Mesenchymal stem cell (in vitro differentiated cells and primary cell): ENCODE measurements at regions not wholly inside any gene's neighbourhood (a gene's known extent, or its start where the extent isn't known, plus 50 kb on each side); places are given as distances from the start of the nearest gene placed in this dataset.

Experiments
- DNase-seq: peaks from one replicate; pipeline ENCODE4 v3.0.0-alpha.2; 2013
- H2AFZ ChIP-seq: one replicate; pipeline ENCODE4 v1.6.1; 2013; ENCODE audit warnings: low read depth, mild to moderate bottlenecking, control low read depth, inconsistent platforms, low read length, moderate library complexity
- H2AK5ac ChIP-seq: 2 replicates; pipeline ENCODE4 v1.6.1; 2013; ENCODE audit warnings: low read length, moderate library complexity, mild to moderate bottlenecking, inconsistent platforms; ENCODE audit not compliant: severe bottlenecking
- H2BK120ac ChIP-seq: one replicate; pipeline ENCODE4 v1.6.1; 2013; ENCODE audit warnings: low read depth, mild to moderate bottlenecking, inconsistent platforms, low read length, moderate library complexity
- H2BK12ac ChIP-seq, 2 experiments: one replicate each; pipeline ENCODE4 v1.6.1; 2013; ENCODE audit warnings: inconsistent platforms in 2 of 2, low read length in 2 of 2, mild to moderate bottlenecking in 2 of 2, moderate library complexity in 2 of 2, control low read depth in 1 of 2
- H2BK15ac ChIP-seq: one replicate; pipeline ENCODE4 v1.6.1; 2013; ENCODE audit warnings: mild to moderate bottlenecking, low read depth, inconsistent platforms; ENCODE audit not compliant: poor library complexity, severe bottlenecking
- H2BK5ac ChIP-seq: 2 replicates; pipeline ENCODE4 v1.6.1; 2013; ENCODE audit warnings: low read depth, mild to moderate bottlenecking, low read length, control low read depth, inconsistent platforms; ENCODE audit not compliant: poor library complexity, severe bottlenecking
- H3K14ac ChIP-seq, 2 experiments: one replicate each; pipeline ENCODE4 v1.6.1; 2013; ENCODE audit warnings: inconsistent platforms in 2 of 2, low read length in 2 of 2, control low read depth in 1 of 2, mild to moderate bottlenecking in 1 of 2, moderate library complexity in 1 of 2
- H3K18ac ChIP-seq, 2 experiments: one replicate each; pipeline ENCODE4 v1.6.1; 2013; ENCODE audit warnings: inconsistent platforms in 2 of 2, low read length in 2 of 2, control low read depth in 1 of 2, low read depth in 1 of 2, mild to moderate bottlenecking in 1 of 2
- H3K23ac ChIP-seq, 2 experiments: one replicate each; pipeline ENCODE4 v1.6.1; 2013; ENCODE audit warnings: inconsistent platforms in 2 of 2, low read length in 2 of 2, mild to moderate bottlenecking in 2 of 2, moderate library complexity in 2 of 2, control low read depth in 1 of 2
- H3K27ac ChIP-seq: 2 replicates; pipeline ENCODE4 v1.5.1; 2013; ENCODE audit warnings: mild to moderate bottlenecking, moderate library complexity, low read length, control low read depth, inconsistent platforms; ENCODE audit not compliant: poor library complexity, severe bottlenecking
- H3K27me3 ChIP-seq, 2 experiments: 2 replicates each; pipeline versions ENCODE4 v1.6.1 to v1.7.0; 2013; ENCODE audit warnings: low read length in 2 of 2, mild to moderate bottlenecking in 2 of 2, moderate library complexity in 2 of 2, control low read depth in 1 of 2, inconsistent platforms in 1 of 2; ENCODE audit not compliant: control insufficient read depth in 1 of 2, insufficient read depth in 1 of 2
- H3K36me3 ChIP-seq, 2 experiments: 2 replicates each; pipeline versions ENCODE4 v1.6.1 to v1.7.0; 2013; ENCODE audit warnings: low read length in 2 of 2, control low read depth in 1 of 2, inconsistent platforms in 1 of 2, low read depth in 1 of 2, mild to moderate bottlenecking in 1 of 2; ENCODE audit not compliant: insufficient read depth in 2 of 2, control insufficient read depth in 1 of 2
- H3K4ac ChIP-seq, 2 experiments: one replicate each; pipeline ENCODE4 v1.6.1; 2013; ENCODE audit warnings: inconsistent platforms in 2 of 2, low read length in 2 of 2, mild to moderate bottlenecking in 2 of 2, moderate library complexity in 2 of 2, control low read depth in 1 of 2, low read depth in 1 of 2
- H3K4me1 ChIP-seq: 2 replicates; pipeline ENCODE4 v1.6.1; 2013; ENCODE audit warnings: low read depth, low read length, control low read depth; ENCODE audit not compliant: control insufficient read depth, insufficient read depth
- H3K4me2 ChIP-seq: 2 replicates; pipeline ENCODE4 v1.6.1; 2013; ENCODE audit warnings: low read length, mild to moderate bottlenecking, inconsistent platforms; ENCODE audit not compliant: poor library complexity, severe bottlenecking
- H3K4me3 ChIP-seq, 2 experiments: 2 replicates each; pipeline versions ENCODE4 v1.5.1 to v1.7.0; 2013; ENCODE audit warnings: low read length in 2 of 2, mild to moderate bottlenecking in 2 of 2, control low read depth in 1 of 2, low read depth in 1 of 2; ENCODE audit not compliant: insufficient read depth in 1 of 2
- H3K79me1 ChIP-seq: replicated peaks from 2 replicates; pipeline ENCODE4 v1.6.1; 2013; ENCODE audit warnings: mild to moderate bottlenecking, control low read depth, low read length, inconsistent platforms; ENCODE audit not compliant: poor library complexity, severe bottlenecking
- H3K9ac ChIP-seq: 2 replicates; pipeline ENCODE4 v1.7.0; 2013; ENCODE audit warnings: mild to moderate bottlenecking, low read length, moderate library complexity
- H3K9me3 ChIP-seq: 2 replicates; pipeline ENCODE4 v1.7.0; 2013; ENCODE audit warnings: mild to moderate bottlenecking, low read length; ENCODE audit not compliant: control insufficient read depth
- H4K8ac ChIP-seq: one replicate; pipeline ENCODE4 v1.6.1; 2013; ENCODE audit warnings: inconsistent platforms, mild to moderate bottlenecking, low read length, moderate library complexity
- H4K91ac ChIP-seq: one replicate; pipeline ENCODE4 v1.6.1; 2013; ENCODE audit warnings: mild to moderate bottlenecking, low read length, inconsistent platforms
- WGBS: methylation state at CpG from one replicate; pipeline ENCODE4 v1.1.7; 2013; ENCODE audit warnings: mixed read lengths; 5-methylcytosine and 5-hydroxymethylcytosine counted together

DNA sequence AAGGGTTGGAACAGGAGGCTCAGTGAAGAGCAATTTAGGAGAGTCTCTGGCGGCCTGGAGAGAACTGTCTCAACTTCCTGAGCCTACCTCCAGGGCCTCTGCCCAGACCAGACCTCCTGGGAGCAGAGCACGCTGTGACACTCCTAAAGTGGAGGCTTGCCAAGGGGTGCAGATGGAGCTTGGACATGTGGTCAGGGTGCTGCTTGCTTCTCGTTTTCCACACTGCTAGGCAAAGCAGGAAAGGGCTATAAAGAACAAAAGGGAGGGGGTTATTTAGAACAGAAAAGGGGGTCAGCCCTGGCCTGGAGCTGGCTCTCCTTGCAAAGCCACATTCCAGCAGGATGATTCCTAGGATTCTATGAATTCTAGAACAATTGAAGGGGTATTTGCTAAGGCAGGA is 145.7 kb upstream of the GGTLC1 start:
- no peak overlapping the region for H2BK12ac ChIP-seq
- H2AK5ac ChIP-seq = no peak overlapping the region
- no peak overlapping the region for H3K18ac ChIP-seq
- no peak overlapping the region for H3K4me3 ChIP-seq
- 49% methylated on average over 3 of the region's 3 CpGs for WGBS
- H4K91ac ChIP-seq = no peak overlapping the region
- H3K79me1 ChIP-seq = no peaks in the 10 kb centered on the region
- H2BK5ac ChIP-seq = no peak overlapping the region
- H3K36me3 ChIP-seq = no peaks in the 10 kb centered on the region
- no peaks in the 10 kb centered on the region for H3K9me3 ChIP-seq
- no peak overlapping the region for H2BK15ac ChIP-seq
- H3K27ac ChIP-seq = no peak overlapping the region
- peaks cover 0 to 22% of the 10 kb centered on the region in 2 experiments for H3K27me3 ChIP-seq
- DNase-seq = no peak
- H2BK120ac ChIP-seq = no peak overlapping the region
- H4K8ac ChIP-seq = no peak overlapping the region
- no peak overlapping the region for H3K9ac ChIP-seq
- no peak overlapping the region for H2AFZ ChIP-seq
- H3K14ac ChIP-seq = no peak overlapping the region
- no peak overlapping the region for H3K23ac ChIP-seq
- peaks cover 2% of the 10 kb centered on the region for H3K4me1 ChIP-seq
- no peak overlapping the region for H3K4me2 ChIP-seq
- no peak overlapping the region for H3K4ac ChIP-seq

DNA sequence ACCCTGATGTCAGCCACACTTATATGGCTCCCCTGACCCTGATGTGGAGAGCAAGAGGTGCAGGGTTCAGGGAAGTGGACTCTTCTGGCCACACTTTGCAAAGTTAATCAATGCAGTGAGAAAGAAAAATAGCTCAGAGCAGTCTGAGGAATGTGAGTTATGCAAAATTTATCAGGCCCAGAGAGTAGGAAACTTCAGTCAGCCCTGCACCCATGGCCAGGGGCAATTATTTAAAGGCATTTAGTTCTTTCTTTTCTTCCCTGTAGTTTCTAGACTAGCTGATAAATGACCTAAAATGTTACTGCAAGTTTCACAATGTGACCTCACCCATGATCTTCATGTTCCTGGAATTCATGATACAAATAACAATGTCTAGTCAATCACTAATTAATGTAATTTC is 143.7 kb upstream of the GGTLC1 start:
- Histone ChIP-seq H2AK5ac (no peak overlapping the region), H3K36me3 (no peaks in the 10 kb centered on the region), H3K79me1 (no peaks in the 10 kb centered on the region), H2BK5ac (no peak overlapping the region), H3K4me1 (peaks cover 2% of the 10 kb centered on the region), H3K27me3 (peaks cover 0 to 38% of the 10 kb centered on the region in 2 experiments), H3K4me3 (no peak overlapping the region), H4K8ac (no peak overlapping the region), H3K27ac (no peak overlapping the region), H2BK12ac (no peak overlapping the region), H2AFZ (no peak overlapping the region), H4K91ac (no peak overlapping the region), H3K18ac (no peak overlapping the region), H3K9ac (no peak overlapping the region), H2BK120ac (no peak overlapping the region), H3K14ac (no peak overlapping the region), H3K23ac (no peak overlapping the region), H3K9me3 (no peaks in the 10 kb centered on the region), H3K4ac (no peak overlapping the region), H3K4me2 (no peak overlapping the region), H2BK15ac (no peak overlapping the region)
- DNase-seq = no peak

DNA sequence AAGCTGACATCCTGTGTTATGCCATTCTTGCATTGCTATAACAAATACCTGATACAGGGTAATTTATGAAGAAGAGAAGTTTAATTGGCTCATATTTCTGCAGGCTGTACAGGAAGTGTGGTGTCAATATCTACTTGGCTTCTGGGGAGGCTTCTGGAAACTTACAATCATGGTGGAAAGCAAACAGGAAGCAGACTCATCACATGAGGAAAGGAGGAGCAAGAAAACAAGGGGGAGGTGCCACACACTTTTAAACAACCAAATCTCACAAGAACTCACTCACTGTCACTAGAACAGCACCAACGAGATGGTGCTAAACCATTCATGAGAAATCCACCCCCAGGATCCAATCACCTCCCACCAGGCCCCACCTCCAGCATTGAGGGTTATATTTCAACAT is 143.1 kb upstream of the GGTLC1 start:
- H3K18ac ChIP-seq = no peak overlapping the region
- no peak overlapping the region for H3K4ac ChIP-seq
- H4K8ac ChIP-seq = no peak overlapping the region
- no peak overlapping the region for H2AFZ ChIP-seq
- H3K23ac ChIP-seq = no peak overlapping the region
- H2BK120ac ChIP-seq = no peak overlapping the region
- H3K4me2 ChIP-seq = no peak overlapping the region
- no peak overlapping the region for H2BK5ac ChIP-seq
- no peak for DNase-seq
- H3K9me3 ChIP-seq = no peaks in the 10 kb centered on the region
- peaks cover 0 to 42% of the 10 kb centered on the region in 2 experiments for H3K27me3 ChIP-seq
- no peak overlapping the region for H2AK5ac ChIP-seq
- H3K9ac ChIP-seq = no peak overlapping the region
- H3K14ac ChIP-seq = no peak overlapping the region
- no peak overlapping the region for H4K91ac ChIP-seq
- peaks cover 2% of the 10 kb centered on the region for H3K4me1 ChIP-seq
- no peak overlapping the region for H2BK15ac ChIP-seq
- 32% methylated on average over 1 of the region's 1 CpG for WGBS
- H2BK12ac ChIP-seq = no peak overlapping the region
- no peaks in the 10 kb centered on the region for H3K79me1 ChIP-seq
- H3K36me3 ChIP-seq = no peaks in the 10 kb centered on the region
- H3K27ac ChIP-seq = no peak overlapping the region
- no peak overlapping the region for H3K4me3 ChIP-seq

DNA sequence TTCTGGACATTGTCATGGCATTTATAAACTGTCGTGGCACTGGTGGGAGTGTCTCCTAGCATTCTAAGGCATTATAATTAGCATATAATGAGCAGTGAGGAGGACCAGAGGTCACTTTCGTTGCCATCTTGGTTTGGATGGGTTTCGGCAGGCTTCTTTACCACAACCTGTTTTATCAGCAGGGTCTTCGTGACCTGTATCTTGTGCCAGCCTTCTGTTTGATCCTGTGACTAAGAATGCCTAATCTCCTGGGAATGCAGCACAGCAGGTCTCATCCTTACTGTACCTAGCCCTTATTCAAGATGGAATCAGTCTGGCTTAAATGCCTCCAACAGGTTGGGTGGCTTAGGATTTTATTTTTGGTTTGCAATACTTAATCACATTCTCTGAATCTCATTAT is 142.7 kb upstream of the GGTLC1 start:
- Histone ChIP-seq H2BK12ac (no peak overlapping the region), H2BK5ac (no peak overlapping the region), H3K27me3 (peaks cover 0 to 42% of the 10 kb centered on the region in 2 experiments), H2BK15ac (no peak overlapping the region), H3K18ac (no peak overlapping the region), H3K27ac (no peak overlapping the region), H4K8ac (no peak overlapping the region), H3K14ac (no peak overlapping the region), H3K79me1 (no peaks in the 10 kb centered on the region), H4K91ac (no peak overlapping the region), H2AK5ac (no peak overlapping the region), H3K4me2 (no peak overlapping the region), H3K4ac (no peak overlapping the region), H3K4me3 (no peak overlapping the region), H3K36me3 (no peaks in the 10 kb centered on the region), H2BK120ac (no peak overlapping the region), H2AFZ (no peak overlapping the region), H3K9me3 (no peaks in the 10 kb centered on the region), H3K23ac (no peak overlapping the region), H3K4me1 (peaks cover 2% of the 10 kb centered on the region), H3K9ac (no peak overlapping the region)
- no peak for DNase-seq
- WGBS = 62% methylated on average over 3 of the region's 4 CpGs
